HUES64 (cell line): ENCODE measurements at regions not wholly inside any gene's neighbourhood (a gene's known extent, or its start where the extent isn't known, plus 50 kb on each side); places are given as distances from the start of the nearest gene placed in this dataset.

Source experiments
- H3K27ac ChIP-seq: 2 replicates; pipeline ENCODE4 v1.7.0; 2013; ENCODE audit warnings: low read depth, low read length, inconsistent platforms
- H3K27me3 ChIP-seq: 2 replicates; pipeline ENCODE4 v1.6.1; 2013; ENCODE audit warnings: mild to moderate bottlenecking, low read length; ENCODE audit not compliant: insufficient read depth
- H3K36me3 ChIP-seq: 2 replicates; pipeline ENCODE4 v1.6.1; 2013; ENCODE audit warnings: mild to moderate bottlenecking, low read length; ENCODE audit not compliant: insufficient read depth
- H3K4me1 ChIP-seq: 2 replicates; pipeline ENCODE4 v1.6.1; 2013; ENCODE audit warnings: mild to moderate bottlenecking, low read length, moderate library complexity; ENCODE audit not compliant: insufficient read depth
- H3K4me3 ChIP-seq: 2 replicates; pipeline ENCODE4 v1.5.1; 2013; ENCODE audit warnings: mild to moderate bottlenecking, low read length, moderate library complexity
- H3K9ac ChIP-seq: 2 replicates; pipeline ENCODE4 v1.6.1; 2013; ENCODE audit warnings: mild to moderate bottlenecking, low read depth, low read length
- H3K9me3 ChIP-seq: 2 replicates; pipeline ENCODE4 v1.6.1; 2013; ENCODE audit warnings: low read depth, low read length; ENCODE audit not compliant: insufficient read depth
- WGBS: fragments of 150-250, 120-280 bp; methylation state at CpG from one replicate; pipeline ENCODE4 v1.1.7; 2013; ENCODE audit warnings: missing lambda C conversion rate; 5-methylcytosine and 5-hydroxymethylcytosine counted together

DNA sequence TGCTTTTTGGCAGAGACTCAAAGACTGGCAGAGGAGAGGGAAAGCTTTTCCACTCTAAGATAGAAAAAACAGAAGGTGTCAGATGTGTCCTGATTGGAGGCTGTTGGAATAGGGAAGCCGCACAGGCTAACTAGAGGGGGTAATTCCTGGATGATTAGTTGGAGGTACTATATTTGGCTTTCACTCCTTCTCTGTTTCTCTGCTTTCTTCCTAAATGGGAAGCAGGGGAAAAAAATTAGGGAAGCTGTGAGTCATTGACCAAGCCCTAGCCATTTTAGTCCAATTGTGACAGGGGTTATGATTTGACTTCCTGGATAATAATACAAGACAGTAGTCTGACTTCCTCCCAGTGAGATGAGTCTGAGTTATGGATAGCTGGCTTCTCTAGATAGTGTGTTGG lies 475.2 kb upstream of the CELF2 start:
- Histone ChIP-seq H3K4me1 (0 out of 2 replicates have a peak, but pooled peaks cover 3% of the 10 kb centered on the region), H3K27me3 (no peaks in the 10 kb centered on the region), H3K27ac (no peak overlapping the region), H3K9me3 (no peaks in the 10 kb centered on the region), H3K9ac (no peak overlapping the region), H3K36me3 (no peaks in the 10 kb centered on the region), H3K4me3 (no peak overlapping the region)
- WGBS: 100% methylated on average over 1 of the region's 1 CpG

GRCh38 chr10:10544890-10545289 lies 472.8 kb upstream of the CELF2 start:
- H3K27me3 ChIP-seq: no peaks in the 10 kb centered on the region
- WGBS: 95% methylated on average over 6 of the region's 8 CpGs
- H3K9me3 ChIP-seq: no peaks in the 10 kb centered on the region
- no peak overlapping the region for H3K4me3 ChIP-seq
- no peak overlapping the region for H3K27ac ChIP-seq
- 0 out of 2 replicates have a peak, but pooled peaks cover 3% of the 10 kb centered on the region for H3K4me1 ChIP-seq
- no peak overlapping the region for H3K9ac ChIP-seq
- no peaks in the 10 kb centered on the region for H3K36me3 ChIP-seq

DNA sequence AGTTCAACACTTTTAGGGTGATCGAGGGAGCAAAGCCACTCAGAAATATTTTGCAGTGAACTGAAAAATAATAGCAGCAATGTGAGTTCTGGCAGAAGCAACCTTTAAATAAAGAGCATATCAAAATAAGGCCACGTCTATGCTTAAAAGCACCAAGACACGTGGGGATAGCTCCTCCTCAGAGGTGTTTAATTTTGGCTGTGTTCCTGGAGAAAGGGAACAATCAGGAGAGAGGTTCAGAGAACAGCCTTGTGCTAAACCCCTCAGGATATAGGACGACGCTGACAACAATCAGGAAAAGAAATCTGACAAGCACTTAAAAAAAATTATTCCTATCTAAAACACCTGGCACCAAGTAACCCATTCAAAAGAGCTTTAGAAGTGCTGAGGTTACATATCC lies 471.9 kb upstream of the CELF2 start:
- WGBS: 85% methylated on average over 5 of the region's 5 CpGs
- no peaks in the 10 kb centered on the region for H3K36me3 ChIP-seq
- no peak overlapping the region for H3K9ac ChIP-seq
- no peak overlapping the region for H3K4me3 ChIP-seq
- no peaks in the 10 kb centered on the region for H3K9me3 ChIP-seq
- 0 out of 2 replicates have a peak, but pooled peaks cover 3% of the 10 kb centered on the region for H3K4me1 ChIP-seq
- no peaks in the 10 kb centered on the region for H3K27me3 ChIP-seq
- no peak overlapping the region for H3K27ac ChIP-seq

- H3K27me3 ChIP-seq: no peaks in the 10 kb centered on the region
- H3K4me1 ChIP-seq: 0 out of 2 replicates have a peak, but pooled peaks cover 4% of the 10 kb centered on the region
- H3K4me3 ChIP-seq: no peak overlapping the region
- H3K9ac ChIP-seq: no peak overlapping the region
- H3K36me3 ChIP-seq: no peaks in the 10 kb centered on the region
- H3K9me3 ChIP-seq: no peaks in the 10 kb centered on the region
- WGBS: 88% methylated on average over 10 of the region's 10 CpGs
- H3K27ac ChIP-seq: no peak overlapping the region
These were observed 465.9 kb upstream of the CELF2 start for GRCh38 chr10:10551596-10552301.

DNA sequence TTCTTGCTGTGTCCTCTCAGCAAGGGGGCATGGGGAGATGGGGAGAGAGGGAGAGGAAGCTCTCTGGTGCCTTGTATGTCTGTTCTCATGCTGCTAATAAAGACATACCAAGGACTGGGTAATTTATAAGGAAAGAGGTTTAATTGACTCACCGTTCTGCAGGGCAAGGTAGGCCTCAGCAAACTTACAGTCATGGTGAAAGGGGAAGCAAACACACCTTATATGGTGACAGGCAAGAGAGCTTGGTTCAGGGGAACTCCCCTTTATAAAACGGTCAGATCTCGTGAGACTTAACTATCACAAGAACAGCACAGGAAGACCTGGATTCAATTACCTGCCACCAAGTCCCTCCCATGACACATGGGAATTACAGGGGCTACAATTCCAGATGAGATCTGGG lies 464.7 kb upstream of the CELF2 start:
- H3K4me1 ChIP-seq: 0 out of 2 replicates have a peak, but pooled peaks cover 4% of the 10 kb centered on the region
- H3K36me3 ChIP-seq: no peaks in the 10 kb centered on the region
- H3K9me3 ChIP-seq: no peaks in the 10 kb centered on the region
- no peaks in the 10 kb centered on the region for H3K27me3 ChIP-seq
- H3K27ac ChIP-seq: no peak overlapping the region
- whole genome bisulfite sequencing: 88% methylated on average over 3 of the region's 3 CpGs
- H3K9ac ChIP-seq: no peak overlapping the region
- H3K4me3 ChIP-seq: no peak overlapping the region

GRCh38 chr10:10564081-10564794 lies 453.4 kb upstream of the CELF2 start:
- Histone ChIP-seq H3K27ac (no peak overlapping the region), H3K9me3 (no peaks in the 10 kb centered on the region), H3K36me3 (no peaks in the 10 kb centered on the region), H3K4me1 (no peaks in the 10 kb centered on the region), H3K4me3 (no peak overlapping the region), H3K27me3 (no peaks in the 10 kb centered on the region), H3K9ac (no peak overlapping the region)
- 81% methylated on average over 10 of the region's 10 CpGs for WGBS

DNA sequence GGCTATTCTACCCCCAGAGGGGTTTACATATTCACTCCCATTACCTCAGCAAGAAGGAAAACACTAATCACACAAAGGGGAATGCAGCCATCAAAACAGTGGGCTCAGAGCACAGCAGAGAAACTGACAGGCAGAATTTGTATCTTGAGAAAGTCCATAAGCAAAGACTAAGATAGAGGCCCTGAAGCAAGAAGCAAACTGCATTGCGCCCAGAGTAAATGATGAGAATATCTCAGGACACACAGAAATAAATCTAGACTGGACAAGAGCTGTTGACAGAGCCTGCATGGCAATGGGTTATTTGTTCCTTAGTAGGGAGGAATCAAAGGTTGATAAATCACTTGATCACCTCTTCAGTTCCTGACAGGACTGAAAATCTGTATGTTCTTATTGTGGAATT lies 440.7 kb upstream of the CELF2 start:
- no peaks in the 10 kb centered on the region for H3K36me3 ChIP-seq
- no peaks in the 10 kb centered on the region for H3K9me3 ChIP-seq
- H3K27ac ChIP-seq: no peak overlapping the region
- H3K4me3 ChIP-seq: no peak overlapping the region
- H3K4me1 ChIP-seq: no peaks in the 10 kb centered on the region
- no peaks in the 10 kb centered on the region for H3K27me3 ChIP-seq
- 93% methylated on average over 1 of the region's 1 CpG for WGBS
- H3K9ac ChIP-seq: no peak overlapping the region

DNA sequence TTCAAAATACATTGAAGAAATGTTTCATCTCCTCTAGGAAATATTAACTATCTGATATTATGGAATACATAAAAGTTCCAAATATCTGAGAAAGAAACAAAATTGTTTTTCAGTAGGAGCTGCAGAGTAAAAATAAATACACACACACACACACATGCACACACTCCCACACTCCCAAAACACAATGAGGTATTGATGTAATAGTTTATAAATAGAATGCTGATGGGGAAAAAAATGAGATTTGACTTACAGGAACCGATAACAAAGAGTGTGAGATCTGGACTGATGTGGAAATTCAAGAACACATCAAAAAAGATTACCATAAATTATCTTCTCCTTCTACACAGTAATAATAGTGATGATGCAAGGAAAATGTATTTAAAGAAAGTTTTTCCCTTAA lies 438.0 kb upstream of the CELF2 start:
- Histone ChIP-seq H3K9me3 (no peaks in the 10 kb centered on the region), H3K9ac (no peak overlapping the region), H3K27ac (no peak overlapping the region), H3K4me1 (no peaks in the 10 kb centered on the region), H3K4me3 (no peak overlapping the region), H3K36me3 (no peaks in the 10 kb centered on the region), H3K27me3 (no peaks in the 10 kb centered on the region)
- no CpG with 5 or more reads among the region's 1 CpG for WGBS

DNA sequence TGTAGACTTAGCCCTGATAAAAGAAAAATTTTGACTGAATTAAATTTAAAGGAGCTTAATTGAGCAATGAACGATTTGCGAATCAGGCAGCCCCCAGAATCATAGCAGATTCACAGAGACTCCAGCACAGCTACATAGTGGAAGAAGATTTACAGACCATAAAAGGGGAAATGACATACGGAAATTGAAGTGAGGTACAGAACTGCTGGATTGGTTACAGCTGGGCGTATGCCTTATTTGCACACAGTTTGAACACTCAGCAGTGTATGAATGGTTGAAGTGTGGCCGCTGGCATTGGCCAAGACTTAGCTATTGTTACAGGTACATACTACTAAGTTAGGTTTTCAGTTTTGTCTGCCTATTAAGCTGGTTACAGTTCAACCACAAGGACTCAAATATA lies 433.5 kb upstream of the CELF2 start:
- Histone ChIP-seq H3K36me3 (no peaks in the 10 kb centered on the region), H3K4me1 (peaks cover 10% of the 10 kb centered on the region), H3K4me3 (no peak overlapping the region), H3K27ac (no peak overlapping the region), H3K27me3 (no peaks in the 10 kb centered on the region), H3K9ac (no peak overlapping the region), H3K9me3 (no peaks in the 10 kb centered on the region; the same call in 1 of the 2 replicates)
- WGBS: 92% methylated on average over 5 of the region's 5 CpGs

DNA sequence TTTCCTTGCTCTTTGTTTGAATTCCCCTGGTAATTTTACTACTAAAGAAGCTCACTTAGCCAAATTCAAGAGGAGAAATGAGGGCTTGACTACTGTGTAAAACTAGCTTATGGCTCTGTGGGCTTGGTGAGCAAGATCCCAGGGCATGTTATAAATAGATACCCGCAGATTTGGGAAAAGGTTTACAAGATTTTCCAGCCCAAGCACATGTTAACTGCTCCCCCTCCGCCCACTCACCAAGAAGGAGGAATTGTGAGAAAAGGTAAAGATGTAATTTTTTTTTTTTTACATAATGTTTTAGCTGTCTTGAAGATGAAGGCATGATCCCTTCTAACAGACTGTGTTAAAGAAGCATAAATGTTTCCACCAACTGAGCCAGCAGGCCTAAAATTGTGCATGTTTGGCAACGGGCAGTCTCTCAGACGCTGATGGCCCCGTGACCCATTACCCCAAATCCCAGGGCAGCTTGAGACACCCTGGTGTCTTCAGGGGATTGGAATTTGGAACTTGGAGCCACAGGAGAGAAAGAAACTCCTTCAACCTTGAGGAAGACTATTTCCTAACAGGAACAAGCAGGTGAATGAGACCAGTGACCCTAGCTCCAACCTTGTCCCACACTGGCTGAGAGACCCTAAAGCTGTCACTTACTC lies 429.8 kb upstream of the CELF2 start:
- H3K36me3 ChIP-seq: no peaks in the 10 kb centered on the region
- H3K4me1 ChIP-seq: peaks cover 15% of the 10 kb centered on the region
- WGBS: 99% methylated on average over 4 of the region's 5 CpGs
- H3K9me3 ChIP-seq: no peaks in the 10 kb centered on the region; the same call in 1 of the 2 replicates
- H3K4me3 ChIP-seq: no peak overlapping the region
- H3K9ac ChIP-seq: no peak overlapping the region
- H3K27me3 ChIP-seq: no peaks in the 10 kb centered on the region
- 0 out of 2 replicates have a peak overlapping the region, but pooled peaks have one; percentile 2 for H3K27ac ChIP-seq
